SJCRH30 (cell line): ENCODE measurements at regions not wholly inside any gene's neighbourhood (a gene's known extent, or its start where the extent isn't known, plus 50 kb on each side); places are given as distances from the start of the nearest gene placed in this dataset.

Source experiments
- DNase-seq, 2 experiments: peaks; one replicate each; pipeline ENCODE4 v3.0.0-alpha.2; 2015 to 2020
- H3K27ac ChIP-seq: fragments of 250-450 bp; sonication (Bioruptor Pico); 2 replicates; pipeline ENCODE4 v1.5.1; 2020; ENCODE audit warnings: mild to moderate bottlenecking, moderate library complexity
- H3K27me3 ChIP-seq: fragments of 250-450 bp; sonication (Bioruptor Pico); 2 replicates; pipeline ENCODE4 v1.5.1; 2020; ENCODE audit warnings: mild to moderate bottlenecking, moderate library complexity
- H3K36me3 ChIP-seq: fragments of 250-450 bp; sonication (Bioruptor Pico); 2 replicates; pipeline ENCODE4 v1.5.1; 2020; ENCODE audit warnings: mild to moderate bottlenecking, moderate library complexity
- H3K4me1 ChIP-seq: fragments of 250-450 bp; sonication (Bioruptor Pico); 2 replicates; pipeline ENCODE4 v1.5.1; 2020; ENCODE audit warnings: mild to moderate bottlenecking, moderate library complexity
- H3K4me3 ChIP-seq: fragments of 250-450 bp; sonication (Bioruptor Pico); 2 replicates; pipeline ENCODE4 v1.5.1; 2020; ENCODE audit warnings: mild to moderate bottlenecking, moderate library complexity
- H3K9me3 ChIP-seq: fragments of 250-450 bp; sonication (Bioruptor Pico); replicated peaks from 2 replicates; pipeline ENCODE4 v1.5.1; 2020; ENCODE audit warnings: mild to moderate bottlenecking, moderate library complexity

GRCh38 chr16:51951668-51952298, 595.2 kb downstream of the TOX3 start:
- Histone ChIP-seq H3K36me3 (no peaks in the 10 kb centered on the region), H3K27me3 (peaks cover 6% of the 10 kb centered on the region), H3K4me1 (no peaks in the 10 kb centered on the region), H3K9me3 (no peaks in the 10 kb centered on the region), H3K4me3 (no peak overlapping the region), H3K27ac (no peak overlapping the region)
- DNase-seq: no peak

- H3K36me3 ChIP-seq: no peaks in the 10 kb centered on the region
- H3K27me3 ChIP-seq: peaks cover 3% of the 10 kb centered on the region
- no peak overlapping the region for H3K4me3 ChIP-seq
- no peaks in the 10 kb centered on the region for H3K4me1 ChIP-seq
- DNase-seq: no peak
- H3K27ac ChIP-seq: no peak overlapping the region
- no peaks in the 10 kb centered on the region for H3K9me3 ChIP-seq
Measured at GRCh38 chr16:51950118-51950780, 596.7 kb downstream of the TOX3 start.

GRCh38 chr16:51949282-51949681, 597.7 kb downstream of the TOX3 start:
- H3K36me3 ChIP-seq: no peaks in the 10 kb centered on the region
- H3K9me3 ChIP-seq: no peaks in the 10 kb centered on the region
- H3K4me1 ChIP-seq: no peaks in the 10 kb centered on the region
- no peak for DNase-seq
- no peak overlapping the region for H3K27ac ChIP-seq
- no peak overlapping the region for H3K4me3 ChIP-seq
- peaks cover 3% of the 10 kb centered on the region for H3K27me3 ChIP-seq

GRCh38 chr16:51941412-51941811, 605.5 kb downstream of the TOX3 start:
- Histone ChIP-seq H3K9me3 (no peaks in the 10 kb centered on the region), H3K27ac (no peak overlapping the region), H3K27me3 (peaks cover 12% of the 10 kb centered on the region), H3K4me3 (no peak overlapping the region), H3K4me1 (no peaks in the 10 kb centered on the region), H3K36me3 (no peaks in the 10 kb centered on the region)
- DNase-seq: no peak

GRCh38 chr16:51940183-51940582, 606.8 kb downstream of the TOX3 start:
- H3K9me3 ChIP-seq: no peaks in the 10 kb centered on the region
- H3K36me3 ChIP-seq: no peaks in the 10 kb centered on the region
- no peaks in the 10 kb centered on the region for H3K4me1 ChIP-seq
- DNase-seq: no peak
- peaks cover 24% of the 10 kb centered on the region for H3K27me3 ChIP-seq
- H3K27ac ChIP-seq: no peak overlapping the region
- no peak overlapping the region for H3K4me3 ChIP-seq

- Histone ChIP-seq H3K27ac (no peak overlapping the region), H3K9me3 (no peaks in the 10 kb centered on the region), H3K4me1 (no peaks in the 10 kb centered on the region), H3K27me3 (peaks cover 27% of the 10 kb centered on the region), H3K36me3 (no peaks in the 10 kb centered on the region), H3K4me3 (no peak overlapping the region)
- no peak for DNase-seq
Measured at GRCh38 chr16:51939378-51939871, 607.5 kb downstream of the TOX3 start.

- Histone ChIP-seq H3K4me3 (no peak overlapping the region), H3K36me3 (no peaks in the 10 kb centered on the region), H3K9me3 (no peaks in the 10 kb centered on the region), H3K27ac (no peak overlapping the region), H3K4me1 (no peaks in the 10 kb centered on the region), H3K27me3 (peaks cover 27% of the 10 kb centered on the region)
- DNase-seq: no peak
Measured at GRCh38 chr16:51938861-51939260, 608.1 kb downstream of the TOX3 start.

GRCh38 chr16:51937771-51938170, 609.2 kb downstream of the TOX3 start:
- H3K9me3 ChIP-seq: no peaks in the 10 kb centered on the region
- no peaks in the 10 kb centered on the region for H3K36me3 ChIP-seq
- peaks cover 27% of the 10 kb centered on the region for H3K27me3 ChIP-seq
- no peak overlapping the region for H3K27ac ChIP-seq
- DNase-seq: peak; percentile 6 to 7
- no peaks in the 10 kb centered on the region for H3K4me1 ChIP-seq
- no peak overlapping the region for H3K4me3 ChIP-seq

- no peak overlapping the region for H3K4me3 ChIP-seq
- no peaks in the 10 kb centered on the region for H3K9me3 ChIP-seq
- no peaks in the 10 kb centered on the region for H3K4me1 ChIP-seq
- no peak overlapping the region for H3K27ac ChIP-seq
- H3K36me3 ChIP-seq: no peaks in the 10 kb centered on the region
- peaks cover 27% of the 10 kb centered on the region for H3K27me3 ChIP-seq
- DNase-seq: no peak
Measured at GRCh38 chr16:51936846-51937245, 610.1 kb downstream of the TOX3 start.

GRCh38 chr16:51932317-51932716, 614.6 kb downstream of the TOX3 start:
- H3K27ac ChIP-seq: no peak overlapping the region

GRCh38 chr16:51931653-51932052, 615.3 kb downstream of the TOX3 start:
- DNase-seq: no peak
- peaks cover 16% of the 10 kb centered on the region for H3K27me3 ChIP-seq

More at GRCh38 chr16:51932317-51932716, 614.6 kb downstream of the TOX3 start:
- Histone ChIP-seq H3K27me3 (peaks cover 16% of the 10 kb centered on the region), H3K36me3 (no peaks in the 10 kb centered on the region), H3K4me3 (no peak overlapping the region), H3K4me1 (no peaks in the 10 kb centered on the region; the same call in 1 of the 2 replicates), H3K9me3 (no peaks in the 10 kb centered on the region)
- no peak for DNase-seq

GRCh38 chr16:51924744-51925143, 622.2 kb downstream of the TOX3 start:
- Histone ChIP-seq H3K4me1 (no peaks in the 10 kb centered on the region; the same call in 1 of the 2 replicates), H3K27ac (no peak overlapping the region), H3K4me3 (no peak overlapping the region), H3K9me3 (no peaks in the 10 kb centered on the region), H3K27me3 (0 out of 2 replicates have a peak, but pooled peaks cover 9% of the 10 kb centered on the region), H3K36me3 (no peaks in the 10 kb centered on the region)
- DNase-seq: no peak

More at GRCh38 chr16:51931653-51932052, 615.3 kb downstream of the TOX3 start:
- Histone ChIP-seq H3K4me1 (no peaks in the 10 kb centered on the region; the same call in 1 of the 2 replicates), H3K9me3 (no peaks in the 10 kb centered on the region), H3K36me3 (no peaks in the 10 kb centered on the region), H3K27ac (no peak overlapping the region), H3K4me3 (no peak overlapping the region)

GRCh38 chr16:51922476-51922875, 624.5 kb downstream of the TOX3 start:
- no peaks in the 10 kb centered on the region for H3K9me3 ChIP-seq

GRCh38 chr16:51919736-51920135, 627.2 kb downstream of the TOX3 start:
- Histone ChIP-seq H3K4me1 (no peaks in the 10 kb centered on the region), H3K27me3 (0 out of 2 replicates have a peak, but pooled peaks cover 9% of the 10 kb centered on the region), H3K9me3 (no peaks in the 10 kb centered on the region), H3K4me3 (no peak overlapping the region), H3K27ac (no peak overlapping the region), H3K36me3 (no peaks in the 10 kb centered on the region)
- DNase-seq: no peak

More at GRCh38 chr16:51922476-51922875, 624.5 kb downstream of the TOX3 start:
- H3K27ac ChIP-seq: no peak overlapping the region
- H3K27me3 ChIP-seq: 0 out of 2 replicates have a peak, but pooled peaks cover 9% of the 10 kb centered on the region
- H3K36me3 ChIP-seq: no peaks in the 10 kb centered on the region
- H3K4me3 ChIP-seq: no peak overlapping the region
- no peaks in the 10 kb centered on the region for H3K4me1 ChIP-seq
- DNase-seq: no peak

GRCh38 chr16:51916814-51917213, 630.1 kb downstream of the TOX3 start:
- no peak for DNase-seq
- Histone ChIP-seq H3K27me3 (peaks cover 4% of the 10 kb centered on the region; the same call in 1 of the 2 replicates), H3K27ac (no peak overlapping the region), H3K4me1 (no peaks in the 10 kb centered on the region), H3K36me3 (no peaks in the 10 kb centered on the region), H3K9me3 (no peaks in the 10 kb centered on the region), H3K4me3 (no peak overlapping the region)
